Erythroblast (primary cell): ENCODE measurements at regions not wholly inside any gene's neighbourhood (a gene's known extent, or its start where the extent isn't known, plus 50 kb on each side); places are given as distances from the start of the nearest gene placed in this dataset.

Source experiments
- GATA1 ChIP-seq: IDR thresholded peaks from 2 replicates; pipeline ENCODE4 v1.6.1; 2011; ENCODE audit warnings: low read depth, mild to moderate bottlenecking, control low read depth, low read length, moderate library complexity
- POLR2A ChIP-seq: IDR thresholded peaks from 2 replicates; pipeline ENCODE4 v1.6.1; 2011; ENCODE audit warnings: mild to moderate bottlenecking, low read length

DNA sequence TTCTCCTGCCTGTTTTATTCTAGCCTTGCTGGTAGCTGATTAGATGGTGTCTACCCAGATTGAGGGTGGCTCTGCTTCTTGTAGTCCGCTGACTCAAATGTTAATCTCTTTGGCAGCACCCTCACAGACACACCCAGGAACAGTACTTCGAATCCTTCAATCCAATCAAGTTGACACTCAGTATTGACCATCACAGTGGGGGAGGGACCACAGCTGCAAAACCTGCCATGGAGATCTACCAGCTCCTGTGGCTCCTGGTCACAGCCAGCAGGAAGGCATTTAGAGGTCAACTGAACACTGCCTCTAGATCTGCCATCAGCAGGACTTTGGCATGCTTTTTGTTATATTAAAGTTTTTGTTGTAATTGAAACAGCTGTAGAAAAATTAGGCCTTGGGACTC is 146.9 kb downstream of the RWDD3 start:
- TF ChIP-seq POLR2A (no peak), GATA1 (no peak)
